Liver (tissue), 8 donors: ENCODE measurements at regions not wholly inside any gene's neighbourhood (a gene's known extent, or its start where the extent isn't known, plus 50 kb on each side); places are given as distances from the start of the nearest gene placed in this dataset.

Experiments used
- DNase-seq: peaks from one replicate; pipeline ENCODE4 v3.0.0-alpha.2; 2017; ENCODE audit warnings: low spot score
- H3K27ac ChIP-seq, 2 donors: one replicate each; pipeline ENCODE4 v1.7.0; 2013; ENCODE audit warnings: inconsistent platforms in 2 of 2, low read length in 2 of 2, control low read depth in 1 of 2, low read depth in 1 of 2, mild to moderate bottlenecking in 1 of 2
- H3K27me3 ChIP-seq, 4 donors: one replicate each; pipeline versions ENCODE4 v1.6.1 to v1.7.0; 2013; ENCODE audit warnings: low read length in 3 of 4, inconsistent platforms in 1 of 4, mild to moderate bottlenecking in 1 of 4, moderate library complexity in 1 of 4; ENCODE audit not compliant: control insufficient read depth in 4 of 4, insufficient read depth in 4 of 4
- H3K36me3 ChIP-seq, 4 donors: one replicate each; pipeline versions ENCODE4 v1.6.1 to v1.7.0; 2013; ENCODE audit warnings: low read length in 3 of 4, mild to moderate bottlenecking in 3 of 4, low read depth in 1 of 4, moderate library complexity in 1 of 4; ENCODE audit not compliant: control insufficient read depth in 4 of 4, insufficient read depth in 3 of 4
- H3K4me1 ChIP-seq, 4 donors: one replicate each; pipeline versions ENCODE4 v1.6.1 to v1.7.0; 2013; ENCODE audit warnings: low read length in 3 of 4, mild to moderate bottlenecking in 3 of 4, moderate library complexity in 1 of 4; ENCODE audit not compliant: control insufficient read depth in 4 of 4, insufficient read depth in 4 of 4
- H3K4me3 ChIP-seq, 3 donors: one replicate each; pipeline versions ENCODE4 v1.6.1 to v1.7.0; 2013; ENCODE audit warnings: low read length in 3 of 3, control low read depth in 1 of 3, low read depth in 1 of 3, mild to moderate bottlenecking in 1 of 3
- H3K9ac ChIP-seq, 2 donors: one replicate each; pipeline ENCODE4 v1.7.0; 2013; ENCODE audit warnings: low read length in 2 of 2, mild to moderate bottlenecking in 2 of 2, moderate library complexity in 2 of 2, control low read depth in 1 of 2, low read depth in 1 of 2
- H3K9me3 ChIP-seq, 4 donors: one replicate each; pipeline versions ENCODE4 v1.6.1 to v1.7.0; 2013; ENCODE audit warnings: low read length in 3 of 4; ENCODE audit not compliant: control insufficient read depth in 4 of 4
- EGR1 ChIP-seq, 2 donors: IDR thresholded peaks; 2 replicates each; pipeline ENCODE4 v1.6.1; 2016 to 2018; ENCODE audit warnings: antibody characterized with exemption in 2 of 2, low read depth in 2 of 2
- FOXA1 ChIP-seq: IDR thresholded peaks from 2 replicates; pipeline ENCODE4 v1.6.1; 2016; ENCODE audit warnings: antibody characterized with exemption
- FOXA2 ChIP-seq: IDR thresholded peaks from 2 replicates; pipeline ENCODE4 v1.6.1; 2016; ENCODE audit warnings: antibody characterized with exemption
- GABPA ChIP-seq, 2 donors: IDR thresholded peaks in 1 of 2; conservative IDR thresholded peaks in 1 of 2; 2 replicates each; pipeline ENCODE4 v1.6.1; 2016; ENCODE audit warnings: antibody characterized with exemption in 2 of 2, mild to moderate bottlenecking in 1 of 2, moderate library complexity in 1 of 2
- HNF4A ChIP-seq, 2 donors: conservative IDR thresholded peaks; 2 replicates each; pipeline ENCODE4 v1.6.1; 2016; ENCODE audit warnings: antibody characterized with exemption in 2 of 2, mild to moderate bottlenecking in 2 of 2
- HNF4G ChIP-seq: IDR thresholded peaks from 2 replicates; pipeline ENCODE4 v1.6.1; 2016; ENCODE audit warnings: antibody characterized with exemption
- JUND ChIP-seq, 2 donors: IDR thresholded peaks; 2 replicates each; pipeline ENCODE4 v1.6.1; 2016; ENCODE audit warnings: antibody characterized with exemption in 2 of 2
- NR2F2 ChIP-seq: IDR thresholded peaks from 2 replicates; pipeline ENCODE4 v1.6.1; 2016; ENCODE audit warnings: antibody characterized with exemption
- RAD21 ChIP-seq, 2 donors: IDR thresholded peaks; 2 replicates each; pipeline ENCODE4 v1.6.1; 2016; ENCODE audit warnings: antibody characterized with exemption in 2 of 2, mild to moderate bottlenecking in 2 of 2
- RXRA ChIP-seq, 2 donors: IDR thresholded peaks; 2 replicates each; pipeline ENCODE4 v1.6.1; 2017 to 2018; ENCODE audit warnings: antibody characterized with exemption in 2 of 2, mild to moderate bottlenecking in 1 of 2
- SP1 ChIP-seq: IDR thresholded peaks from 2 replicates; pipeline ENCODE4 v1.6.1; 2018; ENCODE audit warnings: antibody characterized with exemption, mild to moderate bottlenecking
- TAF1 ChIP-seq: conservative IDR thresholded peaks from 2 replicates; pipeline ENCODE4 v1.6.1; 2016; ENCODE audit warnings: antibody characterized with exemption, mild to moderate bottlenecking
- YY1 ChIP-seq: IDR thresholded peaks from 2 replicates; pipeline ENCODE4 v1.6.1; 2016; ENCODE audit warnings: antibody characterized with exemption, mild to moderate bottlenecking
- WGBS: extraction: QIAGEN DNeasy Blood & Tissue Kit; methylation state at CpG from one replicate; pipeline ENCODE4 v1.1.7; 2013; 5-methylcytosine and 5-hydroxymethylcytosine counted together
- TF ChIP-seq, protein P1 (sequence below): fragments of 150-350 bp; IDR thresholded peaks from 2 replicates; pipeline ENCODE4 v1.5.1; 2017; ENCODE audit warnings: improper control_type of control experiment, low read depth, low read length; ENCODE audit not compliant: missing input control
- TF ChIP-seq, protein P2 (sequence below): IDR thresholded peaks from 2 replicates; pipeline ENCODE4 v1.6.1; 2016; ENCODE audit warnings: antibody characterized with exemption, mild to moderate bottlenecking
- TF ChIP-seq, protein P3 (sequence below): IDR thresholded peaks from 2 replicates; pipeline ENCODE4 v1.6.1; 2016; ENCODE audit warnings: antibody characterized with exemption
- TF ChIP-seq, protein P4 (sequence below): IDR thresholded peaks from 2 replicates; pipeline ENCODE4 v1.6.1; 2016; ENCODE audit warnings: antibody characterized with exemption
- donor health status: healthy.
- donor health status: healthy.
- donor health status: healthy.
- donor health status: healthy.
- donor health status: healthy.

DNA sequence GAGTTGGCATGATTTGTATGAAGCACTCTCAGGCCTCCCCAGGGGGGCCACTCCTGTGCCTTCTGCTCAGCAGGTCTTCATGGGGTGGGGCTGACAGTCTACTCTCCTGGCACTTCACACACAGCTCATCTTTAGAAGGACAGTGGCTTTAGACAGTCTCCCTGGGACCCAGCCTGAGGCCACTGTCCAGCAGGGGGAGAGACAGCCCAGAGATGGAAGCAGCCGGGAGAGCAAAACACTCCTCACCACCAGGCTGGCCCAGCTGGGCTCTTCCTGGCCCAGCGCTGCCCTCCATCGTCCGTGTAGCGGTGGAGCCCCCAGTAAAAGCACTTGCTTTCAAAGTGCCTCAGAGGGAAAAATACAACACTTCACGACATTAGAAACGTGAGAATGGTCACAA is 62.0 kb upstream of the CRHR1 start:
- DNase-seq, result no peak
- Histone ChIP-seq H3K36me3 (no peaks in the 10 kb centered on the region), H3K27ac (no peak overlapping the region), H3K9ac (no peak overlapping the region), H3K4me1 (no peaks in the 10 kb centered on the region), H3K27me3 (peaks cover 0 to 3% (median 0%) of the 10 kb centered on the region in 4 donors), H3K9me3 (peaks cover 0 to 2% (median 0%) of the 10 kb centered on the region in 4 donors), H3K4me3 (no peak overlapping the region)
- 22% methylated on average over 7 of the region's 7 CpGs for WGBS
- TF ChIP-seq FOXA2 (no peak), TAF1 (no peak), RXRA (IDR thresholded peaks at IDR 0.05) (no peak), GABPA (IDR thresholded peaks at IDR 0.05 in 1 of 2, conservative IDR thresholded peaks at IDR 0.05 in 1 of 2) (no peak), RAD21 (IDR thresholded peaks at IDR 0.05) (peak; percentile 48 to 63), HNF4G (no peak), EGR1 (IDR thresholded peaks at IDR 0.05; ENCODE audit: low read depth in 2 of 2) (no peak), YY1 (no peak), SP1 (no peak), HNF4A (conservative IDR thresholded peaks at IDR 0.05) (no peak)
- TF ChIP-seq, protein P1, sequence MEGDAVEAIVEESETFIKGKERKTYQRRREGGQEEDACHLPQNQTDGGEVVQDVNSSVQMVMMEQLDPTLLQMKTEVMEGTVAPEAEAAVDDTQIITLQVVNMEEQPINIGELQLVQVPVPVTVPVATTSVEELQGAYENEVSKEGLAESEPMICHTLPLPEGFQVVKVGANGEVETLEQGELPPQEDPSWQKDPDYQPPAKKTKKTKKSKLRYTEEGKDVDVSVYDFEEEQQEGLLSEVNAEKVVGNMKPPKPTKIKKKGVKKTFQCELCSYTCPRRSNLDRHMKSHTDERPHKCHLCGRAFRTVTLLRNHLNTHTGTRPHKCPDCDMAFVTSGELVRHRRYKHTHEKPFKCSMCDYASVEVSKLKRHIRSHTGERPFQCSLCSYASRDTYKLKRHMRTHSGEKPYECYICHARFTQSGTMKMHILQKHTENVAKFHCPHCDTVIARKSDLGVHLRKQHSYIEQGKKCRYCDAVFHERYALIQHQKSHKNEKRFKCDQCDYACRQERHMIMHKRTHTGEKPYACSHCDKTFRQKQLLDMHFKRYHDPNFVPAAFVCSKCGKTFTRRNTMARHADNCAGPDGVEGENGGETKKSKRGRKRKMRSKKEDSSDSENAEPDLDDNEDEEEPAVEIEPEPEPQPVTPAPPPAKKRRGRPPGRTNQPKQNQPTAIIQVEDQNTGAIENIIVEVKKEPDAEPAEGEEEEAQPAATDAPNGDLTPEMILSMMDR, result peak; percentile 25
- TF ChIP-seq, protein P2, sequence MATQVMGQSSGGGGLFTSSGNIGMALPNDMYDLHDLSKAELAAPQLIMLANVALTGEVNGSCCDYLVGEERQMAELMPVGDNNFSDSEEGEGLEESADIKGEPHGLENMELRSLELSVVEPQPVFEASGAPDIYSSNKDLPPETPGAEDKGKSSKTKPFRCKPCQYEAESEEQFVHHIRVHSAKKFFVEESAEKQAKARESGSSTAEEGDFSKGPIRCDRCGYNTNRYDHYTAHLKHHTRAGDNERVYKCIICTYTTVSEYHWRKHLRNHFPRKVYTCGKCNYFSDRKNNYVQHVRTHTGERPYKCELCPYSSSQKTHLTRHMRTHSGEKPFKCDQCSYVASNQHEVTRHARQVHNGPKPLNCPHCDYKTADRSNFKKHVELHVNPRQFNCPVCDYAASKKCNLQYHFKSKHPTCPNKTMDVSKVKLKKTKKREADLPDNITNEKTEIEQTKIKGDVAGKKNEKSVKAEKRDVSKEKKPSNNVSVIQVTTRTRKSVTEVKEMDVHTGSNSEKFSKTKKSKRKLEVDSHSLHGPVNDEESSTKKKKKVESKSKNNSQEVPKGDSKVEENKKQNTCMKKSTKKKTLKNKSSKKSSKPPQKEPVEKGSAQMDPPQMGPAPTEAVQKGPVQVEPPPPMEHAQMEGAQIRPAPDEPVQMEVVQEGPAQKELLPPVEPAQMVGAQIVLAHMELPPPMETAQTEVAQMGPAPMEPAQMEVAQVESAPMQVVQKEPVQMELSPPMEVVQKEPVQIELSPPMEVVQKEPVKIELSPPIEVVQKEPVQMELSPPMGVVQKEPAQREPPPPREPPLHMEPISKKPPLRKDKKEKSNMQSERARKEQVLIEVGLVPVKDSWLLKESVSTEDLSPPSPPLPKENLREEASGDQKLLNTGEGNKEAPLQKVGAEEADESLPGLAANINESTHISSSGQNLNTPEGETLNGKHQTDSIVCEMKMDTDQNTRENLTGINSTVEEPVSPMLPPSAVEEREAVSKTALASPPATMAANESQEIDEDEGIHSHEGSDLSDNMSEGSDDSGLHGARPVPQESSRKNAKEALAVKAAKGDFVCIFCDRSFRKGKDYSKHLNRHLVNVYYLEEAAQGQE, result no peak

DNA sequence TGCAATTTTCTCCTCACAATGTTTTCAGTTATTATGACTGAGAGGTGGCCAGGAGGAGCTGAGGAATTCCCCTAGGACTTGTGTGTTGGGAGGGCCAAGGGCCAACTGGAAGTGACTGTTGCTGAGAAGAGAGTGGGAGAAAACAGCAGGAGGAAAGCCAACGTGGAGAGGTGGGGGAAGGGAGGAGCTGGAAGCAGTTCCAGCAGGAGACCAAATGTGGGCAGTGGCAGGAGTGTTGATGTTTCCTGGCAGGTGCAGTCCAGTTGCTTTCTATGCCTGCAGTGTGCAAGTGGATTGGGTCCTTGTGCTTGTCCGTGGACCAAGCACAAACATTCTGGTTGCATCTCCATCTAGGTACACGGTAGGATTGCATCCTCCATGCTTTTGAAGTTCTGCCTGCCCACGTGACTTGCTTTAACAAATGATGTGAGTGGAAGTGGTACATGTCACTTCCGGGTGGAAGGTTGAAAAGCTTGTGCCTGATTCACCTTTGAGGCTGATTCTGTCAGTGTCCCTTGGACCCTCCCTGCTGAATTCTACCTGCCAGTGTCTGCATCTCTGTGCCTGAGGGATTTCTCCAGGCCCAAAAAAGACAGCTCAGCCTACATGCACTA is 54.7 kb upstream of the CRHR1 start:
- Histone ChIP-seq H3K27ac (no peak overlapping the region), H3K4me3 (no peak overlapping the region), H3K9me3 (peaks cover 3 to 28% (median 14%) of the 10 kb centered on the region in 4 donors), H3K9ac (no peak overlapping the region), H3K4me1 (no peaks in the 10 kb centered on the region), H3K36me3 (no peaks in the 10 kb centered on the region), H3K27me3 (no peaks in the 10 kb centered on the region)
- DNase-seq, result no peak
- 56% methylated on average over 5 of the region's 5 CpGs for WGBS
- no peak for TF ChIP-seq HNF4A (conservative IDR thresholded peaks at IDR 0.05)
- TF ChIP-seq FOXA1, result no peak
- TF ChIP-seq, protein P2, result no peak
- TF ChIP-seq JUND (IDR thresholded peaks at IDR 0.05), result no peak
- TF ChIP-seq RXRA (IDR thresholded peaks at IDR 0.05), result no peak
- TF ChIP-seq HNF4G, result no peak
- no peak for TF ChIP-seq GABPA (IDR thresholded peaks at IDR 0.05 in 1 of 2, conservative IDR thresholded peaks at IDR 0.05 in 1 of 2)
- no peak for TF ChIP-seq RAD21 (IDR thresholded peaks at IDR 0.05)
- no peak for TF ChIP-seq TAF1
- TF ChIP-seq FOXA2, result no peak
- TF ChIP-seq, protein P1, result no peak
- TF ChIP-seq NR2F2, result no peak
- TF ChIP-seq, protein P3, sequence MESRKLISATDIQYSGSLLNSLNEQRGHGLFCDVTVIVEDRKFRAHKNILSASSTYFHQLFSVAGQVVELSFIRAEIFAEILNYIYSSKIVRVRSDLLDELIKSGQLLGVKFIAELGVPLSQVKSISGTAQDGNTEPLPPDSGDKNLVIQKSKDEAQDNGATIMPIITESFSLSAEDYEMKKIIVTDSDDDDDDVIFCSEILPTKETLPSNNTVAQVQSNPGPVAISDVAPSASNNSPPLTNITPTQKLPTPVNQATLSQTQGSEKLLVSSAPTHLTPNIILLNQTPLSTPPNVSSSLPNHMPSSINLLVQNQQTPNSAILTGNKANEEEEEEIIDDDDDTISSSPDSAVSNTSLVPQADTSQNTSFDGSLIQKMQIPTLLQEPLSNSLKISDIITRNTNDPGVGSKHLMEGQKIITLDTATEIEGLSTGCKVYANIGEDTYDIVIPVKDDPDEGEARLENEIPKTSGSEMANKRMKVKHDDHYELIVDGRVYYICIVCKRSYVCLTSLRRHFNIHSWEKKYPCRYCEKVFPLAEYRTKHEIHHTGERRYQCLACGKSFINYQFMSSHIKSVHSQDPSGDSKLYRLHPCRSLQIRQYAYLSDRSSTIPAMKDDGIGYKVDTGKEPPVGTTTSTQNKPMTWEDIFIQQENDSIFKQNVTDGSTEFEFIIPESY, result no peak
- no peak for TF ChIP-seq YY1
- no peak for TF ChIP-seq EGR1 (IDR thresholded peaks at IDR 0.05; ENCODE audit: low read depth in 2 of 2)
- TF ChIP-seq, protein P4, sequence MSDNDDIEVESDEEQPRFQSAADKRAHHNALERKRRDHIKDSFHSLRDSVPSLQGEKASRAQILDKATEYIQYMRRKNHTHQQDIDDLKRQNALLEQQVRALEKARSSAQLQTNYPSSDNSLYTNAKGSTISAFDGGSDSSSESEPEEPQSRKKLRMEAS, result no peak
- TF ChIP-seq SP1, result no peak
